ENCODE measurements at regions not wholly inside any gene's neighbourhood (a gene's known extent, or its start where the extent isn't known, plus 50 kb on each side); places are given as distances from the start of the nearest gene placed in this dataset.

DNA sequence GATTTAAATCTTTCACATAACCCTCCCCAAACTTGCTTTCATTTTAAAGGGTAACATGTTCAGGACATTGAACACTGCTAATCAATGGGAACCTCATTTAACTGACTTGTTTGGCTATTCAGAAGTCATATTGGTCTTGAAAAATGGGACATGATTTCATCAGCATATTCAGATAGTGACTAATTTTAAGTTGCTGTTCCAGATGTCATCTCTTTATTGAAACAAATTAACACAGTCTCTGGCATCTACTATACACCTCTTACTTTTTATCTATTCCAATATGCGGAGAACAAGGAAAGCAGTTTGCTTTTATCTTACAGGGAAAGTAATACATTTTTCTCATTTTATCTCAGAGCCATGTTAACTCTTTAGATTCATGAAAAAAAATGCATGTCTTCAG, 310.1 kb downstream of the S1PR1 start:
- Histone ChIP-seq H3K36me3 (no peaks in the 10 kb centered on the region), H3K27me3 (no peaks in the 10 kb centered on the region), H3K27ac (no peak overlapping the region), H3K4me3 (no peak overlapping the region), H3K4me1 (no peaks in the 10 kb centered on the region), H3K9me3 (no peaks in the 10 kb centered on the region)
- TF ChIP-seq, protein P1, sequence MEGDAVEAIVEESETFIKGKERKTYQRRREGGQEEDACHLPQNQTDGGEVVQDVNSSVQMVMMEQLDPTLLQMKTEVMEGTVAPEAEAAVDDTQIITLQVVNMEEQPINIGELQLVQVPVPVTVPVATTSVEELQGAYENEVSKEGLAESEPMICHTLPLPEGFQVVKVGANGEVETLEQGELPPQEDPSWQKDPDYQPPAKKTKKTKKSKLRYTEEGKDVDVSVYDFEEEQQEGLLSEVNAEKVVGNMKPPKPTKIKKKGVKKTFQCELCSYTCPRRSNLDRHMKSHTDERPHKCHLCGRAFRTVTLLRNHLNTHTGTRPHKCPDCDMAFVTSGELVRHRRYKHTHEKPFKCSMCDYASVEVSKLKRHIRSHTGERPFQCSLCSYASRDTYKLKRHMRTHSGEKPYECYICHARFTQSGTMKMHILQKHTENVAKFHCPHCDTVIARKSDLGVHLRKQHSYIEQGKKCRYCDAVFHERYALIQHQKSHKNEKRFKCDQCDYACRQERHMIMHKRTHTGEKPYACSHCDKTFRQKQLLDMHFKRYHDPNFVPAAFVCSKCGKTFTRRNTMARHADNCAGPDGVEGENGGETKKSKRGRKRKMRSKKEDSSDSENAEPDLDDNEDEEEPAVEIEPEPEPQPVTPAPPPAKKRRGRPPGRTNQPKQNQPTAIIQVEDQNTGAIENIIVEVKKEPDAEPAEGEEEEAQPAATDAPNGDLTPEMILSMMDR (IDR thresholded peaks at IDR 0.05): no peak
- TF ChIP-seq POLR2A (IDR thresholded peaks at IDR 0.05): no peak
- TF ChIP-seq POLR2AphosphoS5 (IDR thresholded peaks at IDR 0.05): no peak
- TF ChIP-seq EP300 (IDR thresholded peaks at IDR 0.05): no peak
- no peak for DNase-seq (ENCODE audit: low spot score in 2 of 2)
- 0% methylated on average over 1 of the region's 1 CpG for WGBS

DNA sequence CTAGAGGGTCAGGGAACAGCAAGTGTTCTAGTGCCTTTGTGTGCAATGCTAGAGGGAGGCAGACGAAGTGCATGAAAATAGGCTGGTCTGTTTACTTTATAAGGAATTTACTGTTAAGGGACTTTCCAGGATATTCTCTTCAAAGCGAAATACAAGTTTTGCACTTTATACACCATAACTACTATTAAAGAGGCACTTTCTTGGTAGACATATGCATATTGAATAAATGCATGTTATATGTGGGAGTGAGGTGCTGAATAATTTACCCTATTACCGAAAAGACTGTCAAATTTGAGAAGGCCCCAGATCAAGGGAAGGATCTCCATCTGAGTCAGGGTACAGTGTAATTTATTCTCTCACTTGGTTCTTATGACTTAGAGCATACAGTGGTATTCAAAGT, 310.5 kb downstream of the S1PR1 start:
- Histone ChIP-seq H3K27ac (no peak overlapping the region), H3K4me1 (no peaks in the 10 kb centered on the region), H3K36me3 (no peaks in the 10 kb centered on the region), H3K4me3 (no peak overlapping the region), H3K27me3 (no peaks in the 10 kb centered on the region), H3K9me3 (no peaks in the 10 kb centered on the region)
- no peak for DNase-seq (ENCODE audit: low spot score in 2 of 2)
- 45% methylated on average over 3 of the region's 3 CpGs for WGBS
- TF ChIP-seq EP300 (IDR thresholded peaks at IDR 0.05): no peak
- no peak for TF ChIP-seq POLR2A (IDR thresholded peaks at IDR 0.05)
- TF ChIP-seq, protein P1 (IDR thresholded peaks at IDR 0.05): no peak
- no peak for TF ChIP-seq POLR2AphosphoS5 (IDR thresholded peaks at IDR 0.05)

DNA sequence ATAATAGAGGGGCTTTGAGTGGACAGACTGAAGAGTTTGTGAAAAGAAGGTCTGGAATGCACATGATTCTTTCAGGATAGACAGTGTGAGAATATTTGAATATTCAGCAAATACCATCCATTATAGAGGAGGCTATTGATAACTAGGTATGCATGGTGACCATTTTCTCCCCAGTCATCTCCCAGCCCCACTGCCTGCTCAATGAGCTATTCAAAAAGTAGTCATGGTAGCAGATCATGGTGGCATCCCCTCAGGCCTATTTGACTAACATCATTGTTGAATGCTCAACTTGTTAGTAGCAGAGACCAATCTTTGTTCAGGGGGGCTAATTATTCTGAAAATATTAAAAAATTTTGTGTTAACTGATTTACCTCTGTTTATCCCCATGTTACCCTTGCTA, 311.6 kb downstream of the S1PR1 start:
- TF ChIP-seq, protein P1 (IDR thresholded peaks at IDR 0.05): no peak
- TF ChIP-seq POLR2A (IDR thresholded peaks at IDR 0.05): no peak
- no peak for TF ChIP-seq POLR2AphosphoS5 (IDR thresholded peaks at IDR 0.05)
- no peak for TF ChIP-seq EP300 (IDR thresholded peaks at IDR 0.05)
- Histone ChIP-seq H3K9me3 (no peaks in the 10 kb centered on the region), H3K27me3 (no peaks in the 10 kb centered on the region), H3K4me3 (no peak overlapping the region), H3K36me3 (no peaks in the 10 kb centered on the region), H3K4me1 (no peaks in the 10 kb centered on the region), H3K27ac (no peak overlapping the region)
- DNase-seq (ENCODE audit: low spot score in 2 of 2): no peak

DNA sequence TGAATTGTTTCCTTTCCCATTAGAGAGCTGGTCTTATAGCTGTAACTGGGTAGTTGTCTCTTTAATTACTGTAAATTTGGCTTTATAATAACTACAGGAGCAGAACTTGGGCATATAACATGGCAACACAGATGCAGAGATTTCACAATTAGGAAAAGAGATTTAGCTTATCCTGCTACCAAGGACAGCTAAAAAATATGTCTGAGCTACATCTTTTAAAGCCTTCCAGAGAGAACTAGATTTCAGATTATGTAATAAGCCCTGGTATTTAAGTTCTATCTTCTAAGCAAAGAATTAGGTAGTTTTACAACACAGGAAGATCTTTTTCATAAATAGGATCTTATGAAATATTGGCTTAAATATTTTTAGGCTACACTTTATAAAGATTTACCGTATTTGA, 313.8 kb downstream of the S1PR1 start:
- H3K27me3 ChIP-seq: no peaks in the 10 kb centered on the region
- 92% methylated on average over 1 of the region's 1 CpG for WGBS
- TF ChIP-seq POLR2A (IDR thresholded peaks at IDR 0.05) (no peak), EP300 (IDR thresholded peaks at IDR 0.05) (no peak), POLR2AphosphoS5 (IDR thresholded peaks at IDR 0.05) (no peak)
- TF ChIP-seq, protein P1 (IDR thresholded peaks at IDR 0.05): no peak

DNA sequence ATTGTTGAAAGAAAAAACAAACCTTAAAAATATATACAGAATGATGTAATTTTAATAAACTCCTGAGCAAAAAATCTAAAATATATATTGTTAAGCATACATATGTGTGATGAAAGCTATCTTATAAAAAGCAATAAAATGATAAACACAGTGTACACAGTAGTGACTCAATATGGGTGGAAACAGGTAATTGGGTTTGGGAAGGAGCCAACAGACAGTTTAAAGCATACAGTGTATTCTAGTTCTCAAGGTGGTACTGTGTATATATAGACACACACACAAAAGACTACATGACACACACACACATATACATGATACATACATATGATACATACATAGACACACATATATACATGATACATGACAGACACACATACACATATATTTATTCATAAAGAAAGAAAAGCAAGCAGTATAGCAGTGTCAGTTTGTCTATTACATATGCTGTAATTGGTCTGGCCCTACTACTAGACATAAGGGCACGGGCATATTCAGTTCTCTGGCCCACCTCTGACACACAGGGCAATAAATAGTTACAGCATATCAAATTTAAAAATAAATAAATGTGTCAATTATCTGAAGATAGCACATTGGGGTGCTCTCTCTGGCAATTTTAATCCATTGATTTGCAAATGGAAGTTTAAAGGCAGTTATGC, 330.2 kb downstream of the S1PR1 start:
- H3K27me3 ChIP-seq: no peaks in the 10 kb centered on the region
- H3K4me1 ChIP-seq: no peaks in the 10 kb centered on the region
- TF ChIP-seq POLR2AphosphoS5 (IDR thresholded peaks at IDR 0.05): no peak
- TF ChIP-seq EP300 (IDR thresholded peaks at IDR 0.05): no peak
- TF ChIP-seq, protein P1 (IDR thresholded peaks at IDR 0.05): no peak
- no peak for TF ChIP-seq POLR2A (IDR thresholded peaks at IDR 0.05)
- no peaks in the 10 kb centered on the region for H3K36me3 ChIP-seq
- no peak overlapping the region for H3K4me3 ChIP-seq
- DNase-seq (ENCODE audit: low spot score in 2 of 2): no peak
- WGBS: 86% methylated on average over 1 of the region's 1 CpG
- H3K9me3 ChIP-seq: no peaks in the 10 kb centered on the region
- no peak overlapping the region for H3K27ac ChIP-seq

More for the DNA sequence above, 313.8 kb downstream of the S1PR1 start:
- H3K4me3 ChIP-seq: no peak overlapping the region
- no peak overlapping the region for H3K27ac ChIP-seq
- no peaks in the 10 kb centered on the region for H3K36me3 ChIP-seq
- no peak for DNase-seq (ENCODE audit: low spot score in 2 of 2)
- H3K4me1 ChIP-seq: no peaks in the 10 kb centered on the region
- H3K9me3 ChIP-seq: no peaks in the 10 kb centered on the region

Measured in suprapubic skin (tissue), 4 donors.